GM21526 (cell line): ENCODE measurements at regions not wholly inside any gene's neighbourhood (a gene's known extent, or its start where the extent isn't known, plus 50 kb on each side); places are given as distances from the start of the nearest gene placed in this dataset.

ENCODE experiments used
- ATAC-seq: cut with Tn5 transposase; IDR thresholded peaks from one replicate; pipeline ENCODE4 v1.9.1; 2021; ENCODE audit warnings: moderate library complexity; ENCODE audit not compliant: unreplicated experiment, low FRiP score

GRCh38 chr6:18664401-18664800, 277.3 kb downstream of the RNF144B start:
- no peak for ATAC-seq

- ATAC-seq, result no peak
Observed at GRCh38 chr6:18667612-18668011, 280.5 kb downstream of the RNF144B start.

- ATAC-seq, result no peak
Observed at GRCh38 chr6:18668994-18669393, 281.8 kb downstream of the RNF144B start.

DNA sequence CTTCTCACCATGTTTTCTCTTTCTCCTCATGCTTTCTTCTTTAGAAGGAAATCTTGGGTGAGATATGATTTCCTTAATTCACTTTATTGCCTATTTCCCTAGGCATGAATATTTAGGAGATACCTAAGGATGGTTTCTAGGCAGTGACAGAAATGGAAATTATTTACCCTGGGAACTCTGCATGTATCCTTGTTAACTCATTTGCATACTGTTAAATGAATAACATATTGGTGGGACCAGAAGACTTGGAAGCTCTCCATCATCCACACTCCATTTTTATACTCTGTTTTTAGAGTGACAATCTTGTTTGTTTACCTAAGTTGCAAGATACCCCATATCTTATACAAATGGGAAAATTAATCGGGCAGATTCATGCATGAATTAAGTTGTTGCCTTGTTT, 285.7 kb downstream of the RNF144B start:
- ATAC-seq, result no peak

- no peak for ATAC-seq
Observed at GRCh38 chr6:18674346-18674745, 287.2 kb downstream of the RNF144B start.

DNA sequence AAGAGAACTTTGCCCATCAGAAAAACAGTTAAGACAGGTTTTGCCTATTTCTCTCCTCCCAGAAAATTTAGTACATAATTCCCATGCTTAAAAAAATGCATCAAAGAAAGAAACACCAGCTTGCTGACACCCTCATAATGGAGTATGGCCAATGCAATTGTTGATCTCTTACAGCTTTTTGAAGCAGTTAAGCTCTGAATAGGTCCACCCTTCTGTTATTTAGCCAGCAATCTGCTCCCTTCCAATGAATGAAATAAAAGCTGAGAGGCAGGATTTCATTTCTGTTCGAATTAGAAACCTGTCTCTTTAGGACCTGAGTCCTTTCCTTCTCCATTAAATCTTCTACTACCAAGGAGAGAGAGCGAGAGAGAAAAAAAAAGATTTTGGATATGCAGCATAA, 288.7 kb downstream of the RNF144B start:
- no peak for ATAC-seq

- ATAC-seq, result no peak
Observed at GRCh38 chr6:18676548-18676947, 289.4 kb downstream of the RNF144B start.

GRCh38 chr6:18680842-18681241, 293.7 kb downstream of the RNF144B start:
- ATAC-seq, result no peak

DNA sequence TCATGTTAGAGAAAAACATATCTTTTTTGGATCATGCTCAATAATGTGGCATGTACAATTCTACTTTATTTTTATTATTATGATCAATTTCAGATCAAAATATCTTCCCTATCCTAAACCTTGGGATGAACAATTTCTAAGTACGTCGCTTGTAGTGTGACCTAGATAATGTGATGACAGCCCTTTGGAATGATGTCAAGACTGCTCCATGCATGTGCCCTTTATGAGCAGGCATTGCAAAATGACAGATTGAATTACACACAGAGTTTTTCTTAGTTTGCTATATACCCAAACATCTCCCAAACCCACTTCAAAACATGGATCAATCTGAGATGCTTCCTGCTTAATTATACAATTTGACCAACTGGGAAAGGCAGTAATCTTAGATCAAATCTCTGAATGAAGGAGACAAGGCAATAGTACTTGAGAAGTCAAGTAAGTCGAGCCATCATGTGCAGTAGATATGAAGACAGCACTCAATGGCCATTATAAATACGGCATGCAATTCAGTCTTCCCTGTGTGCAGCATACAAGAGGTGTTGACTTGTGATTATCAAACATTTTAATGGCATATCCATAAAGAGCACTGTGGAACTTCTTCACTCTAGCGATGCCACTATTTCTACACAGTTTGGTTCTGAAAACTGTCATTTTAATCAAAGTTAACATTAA, 294.8 kb downstream of the RNF144B start:
- no peak for ATAC-seq

- ATAC-seq, result no peak
Observed at GRCh38 chr6:18684343-18684742, 297.2 kb downstream of the RNF144B start.

DNA sequence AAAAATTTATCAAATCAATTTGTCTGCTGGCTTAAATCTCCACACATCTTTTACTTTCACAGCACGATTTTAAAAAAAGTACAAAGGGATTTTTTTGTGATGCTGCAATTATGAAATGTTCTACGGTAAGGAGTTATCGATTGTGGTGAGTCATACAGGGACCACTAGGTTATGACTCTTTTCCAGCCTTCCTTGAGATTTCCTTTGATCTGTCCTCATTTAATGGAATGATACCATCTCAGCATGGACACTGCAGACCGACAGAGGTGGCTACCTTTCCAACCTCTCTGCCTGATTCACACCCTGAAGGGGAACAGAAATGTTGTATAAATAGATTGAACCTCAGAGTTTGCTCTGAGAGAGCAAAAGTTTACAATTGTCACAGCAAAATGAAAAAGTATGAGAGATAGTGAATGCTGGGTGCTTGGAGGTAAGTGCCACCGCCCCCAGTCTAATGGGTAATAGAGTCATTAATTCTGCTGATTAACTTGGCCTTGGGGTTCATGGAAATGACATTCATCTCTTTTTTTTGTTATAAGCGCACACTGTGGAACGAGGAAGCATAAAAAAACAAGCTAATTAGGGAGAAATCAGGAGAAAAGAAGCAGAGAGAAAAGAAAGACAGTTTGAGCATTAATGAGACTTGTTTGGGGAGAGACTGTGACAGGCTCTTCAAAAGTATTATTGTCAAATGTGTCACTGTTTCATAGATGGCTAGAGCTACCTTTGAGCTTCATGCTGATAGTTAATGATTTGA, 306.0 kb downstream of the RNF144B start:
- no peak for ATAC-seq

GRCh38 chr6:18693881-18694280, 306.7 kb downstream of the RNF144B start:
- ATAC-seq, result no peak

DNA sequence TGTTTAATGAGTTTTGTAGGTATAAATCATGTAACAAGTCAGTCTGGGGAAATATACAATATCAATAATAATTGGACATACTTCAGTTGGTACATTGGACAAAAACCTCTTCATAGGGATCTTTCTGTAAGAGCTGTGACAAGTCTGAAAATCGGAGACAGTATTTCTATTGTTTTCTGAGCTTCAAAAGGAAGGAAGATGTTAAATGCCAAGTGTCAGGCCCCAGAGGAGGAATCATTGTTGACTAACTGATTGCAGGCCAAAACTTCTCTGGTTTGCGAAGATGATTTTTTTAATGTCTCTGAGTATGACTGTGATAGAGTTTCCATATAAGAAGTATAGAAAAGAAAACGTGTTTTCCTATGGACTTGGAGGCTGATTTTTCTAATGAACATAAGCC, 316.4 kb downstream of the RNF144B start:
- ATAC-seq, result no peak

- no peak for ATAC-seq
Observed at GRCh38 chr6:18707714-18708439, 320.7 kb downstream of the RNF144B start.

DNA sequence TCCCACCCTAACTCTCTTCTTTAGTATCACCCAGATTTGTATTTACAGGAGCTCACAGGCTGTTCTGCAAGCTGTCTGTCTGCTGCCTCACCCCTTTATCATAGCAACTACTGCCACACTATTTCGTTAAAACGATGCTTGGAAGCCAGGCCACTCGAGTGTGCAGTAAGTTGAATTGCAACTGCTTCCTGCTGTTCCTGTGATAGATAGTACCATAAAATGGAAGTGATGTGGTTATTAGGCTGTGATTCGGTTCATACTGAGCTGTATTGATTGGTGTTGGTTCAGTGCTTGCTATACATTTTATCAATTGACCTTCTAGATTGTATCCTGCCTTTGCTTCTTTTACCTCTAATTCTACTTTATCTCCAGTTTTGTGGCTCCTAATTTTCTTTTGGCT, 325.4 kb downstream of the RNF144B start:
- ATAC-seq, result no peak

- no peak for ATAC-seq
Observed at GRCh38 chr6:18720075-18720474, 332.9 kb downstream of the RNF144B start.

DNA sequence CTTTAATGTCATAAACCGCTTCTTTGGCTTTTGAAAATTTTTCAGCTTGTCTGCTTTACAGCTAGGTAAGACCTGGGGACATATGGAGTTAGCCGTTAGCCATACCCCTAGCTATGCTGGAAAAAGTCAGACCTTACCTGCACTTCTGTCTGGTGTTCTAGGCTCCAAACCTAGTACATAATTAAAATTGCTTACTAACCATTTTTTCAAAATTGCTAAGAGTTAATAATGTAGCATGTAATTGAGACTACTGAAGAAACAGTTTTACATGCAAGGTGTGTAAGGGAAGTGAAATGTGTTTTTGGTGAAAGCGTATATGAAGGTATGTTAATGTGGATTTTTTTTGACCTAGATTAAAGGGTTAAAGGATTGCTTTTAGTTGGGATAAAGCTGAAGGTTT, 336.9 kb downstream of the RNF144B start:
- ATAC-seq, result no peak

DNA sequence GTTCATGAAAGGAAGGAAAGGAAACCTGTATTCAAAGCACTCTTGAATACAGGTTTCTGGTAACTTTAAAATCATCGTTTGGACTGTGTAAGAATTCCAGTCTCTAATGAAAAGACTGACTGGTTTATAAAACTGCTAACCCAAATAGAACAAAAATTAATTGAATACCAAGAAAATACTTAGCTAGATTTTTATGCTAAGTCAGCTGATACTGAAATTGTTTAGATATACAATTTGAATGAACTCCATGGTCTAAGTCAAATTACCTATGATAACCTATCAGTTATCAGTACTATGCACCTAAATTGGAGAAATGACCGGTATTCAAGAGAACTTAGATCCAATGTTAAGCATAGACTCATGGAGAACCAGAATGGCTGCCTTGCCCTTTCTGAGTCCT, 338.3 kb downstream of the RNF144B start:
- no peak for ATAC-seq

DNA sequence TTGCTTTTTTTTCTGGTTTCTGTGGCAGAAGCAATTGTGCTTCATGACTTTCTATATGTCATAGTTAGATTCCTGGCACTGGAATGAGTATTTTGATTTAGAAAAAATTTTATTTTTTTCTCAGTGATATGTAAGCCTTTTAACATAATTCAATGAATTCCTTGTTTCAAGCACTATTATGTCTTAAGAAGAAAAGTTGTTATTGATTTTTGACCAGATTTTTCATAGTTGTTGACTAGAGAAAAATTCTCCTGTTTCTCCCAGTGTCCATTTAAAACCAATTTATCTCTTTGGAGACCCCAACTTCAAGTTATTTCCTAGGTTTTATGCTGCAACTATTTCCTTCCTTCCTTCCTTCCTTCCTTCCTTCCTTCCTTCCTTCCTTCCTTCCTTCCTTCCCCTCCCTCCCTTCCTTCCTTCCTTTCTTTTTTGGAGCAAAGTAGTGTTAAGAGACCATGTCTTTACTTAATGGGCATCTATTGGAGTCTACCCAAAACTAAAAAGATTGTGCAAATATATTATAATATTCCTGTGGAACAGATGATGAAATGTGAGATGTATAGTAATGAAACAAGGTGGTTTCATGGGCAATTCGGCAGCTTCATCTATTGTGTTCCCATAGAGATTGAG, 346.9 kb downstream of the RNF144B start:
- ATAC-seq, result no peak

DNA sequence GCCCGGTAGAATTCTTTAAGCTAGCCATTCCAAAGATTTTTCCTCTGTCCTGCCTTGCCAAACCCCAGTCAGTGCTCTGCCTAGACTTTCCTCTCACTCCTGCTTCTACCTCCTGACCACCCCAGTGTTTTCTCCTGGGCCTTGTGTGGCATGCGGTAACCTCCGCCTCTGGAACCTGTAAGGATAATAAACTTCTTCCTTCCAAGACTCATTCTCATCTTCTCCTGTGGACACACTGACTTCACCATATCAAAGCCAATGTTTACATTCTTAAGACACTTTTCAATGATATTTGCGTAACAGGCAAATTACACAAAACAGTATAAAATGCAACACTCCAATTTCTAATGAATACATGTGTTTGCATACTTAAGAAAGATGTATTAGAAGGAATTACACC, 354.6 kb downstream of the RNF144B start:
- no peak for ATAC-seq

DNA sequence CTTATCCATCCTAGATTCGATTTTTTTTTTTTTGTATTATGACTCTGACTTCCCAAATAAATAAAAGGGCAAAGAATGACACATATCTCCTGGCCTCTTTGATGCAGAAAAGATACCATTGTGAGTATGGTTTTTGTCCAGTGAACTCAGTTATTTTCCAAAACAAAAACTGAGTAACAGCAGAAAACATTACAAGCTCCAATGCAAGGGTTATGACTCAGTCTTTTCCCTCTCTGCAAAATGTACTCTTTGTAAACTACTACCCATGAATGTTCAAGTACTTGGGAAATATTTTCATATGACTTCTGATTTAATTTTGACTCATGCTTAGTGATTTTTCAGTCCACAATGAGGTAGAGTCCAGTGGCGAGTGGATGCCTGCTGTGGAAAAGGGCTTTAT, 355.3 kb downstream of the RNF144B start:
- ATAC-seq, result no peak
